SK-N-SH treated with all-trans-retinoic acid at 6 μM for 48 hours (cell line): ENCODE measurements at regions not wholly inside any gene's neighbourhood (a gene's known extent, or its start where the extent isn't known, plus 50 kb on each side); places are given as distances from the start of the nearest gene placed in this dataset.

ENCODE experiments used
- ATAC-seq: fragments of 200-7000 bp; cut with Tn5 transposase; 3 replicates; pipeline ENCODE4 v1.9.1; 2020; ENCODE audit warnings: mild to moderate bottlenecking, moderate library complexity
- BACH2 ChIP-seq: fragments of 250-450 bp; sonication (Bioruptor Pico); IDR thresholded peaks from 2 replicates; pipeline ENCODE4 v1.9.0; 2021; ENCODE audit warnings: mild to moderate bottlenecking, borderline replicate concordance
- CREB5 ChIP-seq: fragments of 250-450 bp; sonication (Bioruptor Pico); IDR thresholded peaks from 2 replicates; pipeline ENCODE4 v1.5.1; 2020; ENCODE audit warnings: low read depth, mild to moderate bottlenecking, moderate library complexity
- CSDC2 ChIP-seq: fragments of 250-450 bp; sonication (Bioruptor Pico); IDR thresholded peaks from 2 replicates; pipeline ENCODE4 v1.5.0; 2020; ENCODE audit warnings: mild to moderate bottlenecking, moderate library complexity
- CSRNP3 ChIP-seq: fragments of 250-450 bp; sonication (Bioruptor Pico); IDR thresholded peaks from 2 replicates; pipeline ENCODE4 v1.5.1; 2021; ENCODE audit warnings: mild to moderate bottlenecking, moderate library complexity
- ESRRG ChIP-seq: fragments of 250-450 bp; sonication (Bioruptor Pico); IDR thresholded peaks from 2 replicates; pipeline ENCODE4 v1.6.1; 2021; ENCODE audit warnings: mild to moderate bottlenecking
- GLIS3 ChIP-seq: fragments of 250-450 bp; sonication (Bioruptor Pico); IDR thresholded peaks from 2 replicates; pipeline ENCODE4 v1.5.0; 2020; ENCODE audit warnings: mild to moderate bottlenecking, moderate library complexity
- ISL1 ChIP-seq: fragments of 250-450 bp; sonication (Bioruptor Pico); IDR thresholded peaks from 2 replicates; pipeline ENCODE4 v2.1.2; 2022; ENCODE audit warnings: mild to moderate bottlenecking, moderate library complexity
- OSR1 ChIP-seq: fragments of 250-450 bp; sonication (Bioruptor Pico); IDR thresholded peaks from 2 replicates; pipeline ENCODE4 v1.8.0; 2022; ENCODE audit warnings: moderate library complexity, mild to moderate bottlenecking, inconsistent platforms
- PATZ1 ChIP-seq: fragments of 250-450 bp; sonication (Bioruptor Pico); IDR thresholded peaks from 2 replicates; pipeline ENCODE4 v1.8.0; 2020; ENCODE audit warnings: mild to moderate bottlenecking, moderate library complexity, borderline replicate concordance
- POU6F1 ChIP-seq: fragments of 250-450 bp; sonication (Bioruptor Pico); IDR thresholded peaks from 2 replicates; pipeline ENCODE4 v1.8.0; 2021; ENCODE audit warnings: low read depth, mild to moderate bottlenecking, moderate library complexity, borderline replicate concordance
- PPARA ChIP-seq: fragments of 250-450 bp; sonication (Bioruptor Pico); IDR thresholded peaks from 2 replicates; pipeline ENCODE4 v1.5.0; 2020; ENCODE audit warnings: mild to moderate bottlenecking, borderline replicate concordance
- RARB ChIP-seq: fragments of 250-450 bp; sonication (Bioruptor Pico); IDR thresholded peaks from 2 replicates; pipeline ENCODE4 v1.8.0; 2021; ENCODE audit warnings: mild to moderate bottlenecking, moderate library complexity
- SNAI2 ChIP-seq: fragments of 250-450 bp; sonication (Bioruptor Pico); IDR thresholded peaks from 2 replicates; pipeline ENCODE4 v1.5.0; 2020; ENCODE audit warnings: mild to moderate bottlenecking, moderate library complexity
- TCF4 ChIP-seq: fragments of 250-450 bp; sonication (Bioruptor Pico); IDR thresholded peaks from 2 replicates; pipeline ENCODE4 v1.8.0; 2021; ENCODE audit warnings: mild to moderate bottlenecking, moderate library complexity, borderline replicate concordance
- TOX ChIP-seq: fragments of 250-450 bp; sonication (Bioruptor Pico); IDR thresholded peaks from 2 replicates; pipeline ENCODE4 v1.8.0; 2021; ENCODE audit warnings: mild to moderate bottlenecking, moderate library complexity, borderline replicate concordance
- TSHZ2 ChIP-seq: fragments of 250-450 bp; sonication (Bioruptor Pico); IDR thresholded peaks from 2 replicates; pipeline ENCODE4 v1.5.0; 2020; ENCODE audit warnings: mild to moderate bottlenecking, moderate library complexity
- ZC3H10 ChIP-seq: fragments of 250-450 bp; sonication (Bioruptor Pico); IDR thresholded peaks from 2 replicates; pipeline ENCODE4 v1.5.1; 2021; ENCODE audit warnings: mild to moderate bottlenecking, moderate library complexity
- ZFP3 ChIP-seq: fragments of 250-450 bp; sonication (Bioruptor Pico); IDR thresholded peaks from 2 replicates; pipeline ENCODE4 v1.5.0; 2020; ENCODE audit warnings: mild to moderate bottlenecking, moderate library complexity
- ZFP30 ChIP-seq: fragments of 450-650 bp; formaldehyde crosslinking; IDR thresholded peaks from 2 replicates; pipeline ENCODE4 v1.5.0; 2022; ENCODE audit warnings: mild to moderate bottlenecking, moderate library complexity
- ZNF565 ChIP-seq: fragments of 450-650 bp; formaldehyde crosslinking; conservative IDR thresholded peaks from 2 replicates; pipeline ENCODE4 v1.5.0; 2020; ENCODE audit warnings: low read depth, mild to moderate bottlenecking, moderate library complexity
- ZNF70 ChIP-seq: fragments of 450-650 bp; formaldehyde crosslinking; IDR thresholded peaks from 2 replicates; pipeline ENCODE4 v1.5.0; 2020; ENCODE audit warnings: mild to moderate bottlenecking, moderate library complexity
- ZNF8 ChIP-seq: fragments of 450-650 bp; formaldehyde crosslinking; IDR thresholded peaks from 2 replicates; pipeline ENCODE4 v1.5.0; 2020; ENCODE audit warnings: mild to moderate bottlenecking, moderate library complexity

GRCh38 chr6:21508753-21509152 lies 84.8 kb upstream of the SOX4 start:
- TF ChIP-seq ZFP30 (CRISPR knock-in tag) (no peak), BACH2 (CRISPR knock-in tag) (no peak), TCF4 (CRISPR knock-in tag) (no peak), SNAI2 (CRISPR knock-in tag) (no peak), CSDC2 (CRISPR knock-in tag) (no peak), PATZ1 (no peak), ZNF565 (CRISPR knock-in tag) (no peak), PPARA (CRISPR knock-in tag) (no peak), RARB (CRISPR knock-in tag) (no peak), ESRRG (CRISPR knock-in tag) (no peak), ZFP3 (CRISPR knock-in tag) (no peak), TSHZ2 (CRISPR knock-in tag) (no peak), GLIS3 (CRISPR knock-in tag) (no peak), ZC3H10 (CRISPR knock-in tag) (no peak), TOX (CRISPR knock-in tag) (no peak), OSR1 (CRISPR knock-in tag) (no peak), ZNF8 (CRISPR knock-in tag) (no peak), CSRNP3 (CRISPR knock-in tag) (no peak)
- TF ChIP-seq, all 23 proteins: peak for 0
- ATAC-seq: no peak

- ATAC-seq: no peak
- no peak for TF ChIP-seq BACH2 (CRISPR knock-in tag)
- TF ChIP-seq ESRRG (CRISPR knock-in tag): no peak
- no peak for TF ChIP-seq CSDC2 (CRISPR knock-in tag)
- TF ChIP-seq ZNF70: no peak
- TF ChIP-seq ISL1: no peak
- TF ChIP-seq GLIS3 (CRISPR knock-in tag): no peak
- TF ChIP-seq ZFP3 (CRISPR knock-in tag): no peak
- TF ChIP-seq ZNF8 (CRISPR knock-in tag): no peak
- no peak for TF ChIP-seq PPARA (CRISPR knock-in tag)
- no peak for TF ChIP-seq CREB5
- no peak for TF ChIP-seq POU6F1 (CRISPR knock-in tag)
- TF ChIP-seq TOX (CRISPR knock-in tag): no peak
- no peak for TF ChIP-seq ZFP30 (CRISPR knock-in tag)
- TF ChIP-seq SNAI2 (CRISPR knock-in tag): no peak
Observed at GRCh38 chr6:21511891-21512550, 81.5 kb upstream of the SOX4 start.
